ENCODE measurements at regions not wholly inside any gene's neighbourhood (a gene's known extent, or its start where the extent isn't known, plus 50 kb on each side); places are given as distances from the start of the nearest gene placed in this dataset.

GRCh38 chr11:121711939-121712338 is 259.2 kb upstream of the SORL1-AS1 start:
- Histone ChIP-seq H3K27ac (no peak overlapping the region), H3K9me3 (no peaks in the 10 kb centered on the region), H3K27me3 (replicated peaks; ENCODE audit: insufficient read depth) (no peaks in the 10 kb centered on the region), H3K4me3 (no peak overlapping the region), H3K4me1 (replicated peaks) (no peaks in the 10 kb centered on the region), H3K36me3 (no peaks in the 10 kb centered on the region)
- intact Hi-C loops (cut with DNase I) = no loop called here
- 65% methylated on average over 1 of the region's 1 CpG for WGBS
- no peak for DNase-seq (ENCODE audit: low spot score)
- no peak for TF ChIP-seq POLR2A (IDR thresholded peaks at IDR 0.05)
- TF ChIP-seq, protein P1, sequence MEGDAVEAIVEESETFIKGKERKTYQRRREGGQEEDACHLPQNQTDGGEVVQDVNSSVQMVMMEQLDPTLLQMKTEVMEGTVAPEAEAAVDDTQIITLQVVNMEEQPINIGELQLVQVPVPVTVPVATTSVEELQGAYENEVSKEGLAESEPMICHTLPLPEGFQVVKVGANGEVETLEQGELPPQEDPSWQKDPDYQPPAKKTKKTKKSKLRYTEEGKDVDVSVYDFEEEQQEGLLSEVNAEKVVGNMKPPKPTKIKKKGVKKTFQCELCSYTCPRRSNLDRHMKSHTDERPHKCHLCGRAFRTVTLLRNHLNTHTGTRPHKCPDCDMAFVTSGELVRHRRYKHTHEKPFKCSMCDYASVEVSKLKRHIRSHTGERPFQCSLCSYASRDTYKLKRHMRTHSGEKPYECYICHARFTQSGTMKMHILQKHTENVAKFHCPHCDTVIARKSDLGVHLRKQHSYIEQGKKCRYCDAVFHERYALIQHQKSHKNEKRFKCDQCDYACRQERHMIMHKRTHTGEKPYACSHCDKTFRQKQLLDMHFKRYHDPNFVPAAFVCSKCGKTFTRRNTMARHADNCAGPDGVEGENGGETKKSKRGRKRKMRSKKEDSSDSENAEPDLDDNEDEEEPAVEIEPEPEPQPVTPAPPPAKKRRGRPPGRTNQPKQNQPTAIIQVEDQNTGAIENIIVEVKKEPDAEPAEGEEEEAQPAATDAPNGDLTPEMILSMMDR (IDR thresholded peaks at IDR 0.05) = no peak
- no peak for TF ChIP-seq POLR2AphosphoS5 (IDR thresholded peaks at IDR 0.05)

- Histone ChIP-seq H3K9me3 (no peaks in the 10 kb centered on the region), H3K36me3 (no peaks in the 10 kb centered on the region), H3K4me1 (replicated peaks) (no peaks in the 10 kb centered on the region), H3K27me3 (replicated peaks; ENCODE audit: insufficient read depth) (no peaks in the 10 kb centered on the region), H3K27ac (no peak overlapping the region), H3K4me3 (no peak overlapping the region)
- WGBS = 85% methylated on average over 2 of the region's 2 CpGs
- TF ChIP-seq, protein P1 (IDR thresholded peaks at IDR 0.05) = no peak
- TF ChIP-seq POLR2AphosphoS5 (IDR thresholded peaks at IDR 0.05) (no peak), POLR2A (IDR thresholded peaks at IDR 0.05) (no peak)
- intact Hi-C loops (cut with DNase I) = no loop called here
- no peak for DNase-seq (ENCODE audit: low spot score)
These were observed 258.5 kb upstream of the SORL1-AS1 start for GRCh38 chr11:121711236-121711635.

- Histone ChIP-seq H3K27me3 (replicated peaks; ENCODE audit: insufficient read depth) (no peaks in the 10 kb centered on the region), H3K4me1 (replicated peaks) (no peaks in the 10 kb centered on the region), H3K4me3 (no peak overlapping the region), H3K27ac (no peak overlapping the region), H3K9me3 (no peaks in the 10 kb centered on the region), H3K36me3 (no peaks in the 10 kb centered on the region)
- TF ChIP-seq, protein P1 (IDR thresholded peaks at IDR 0.05) = no peak
- intact Hi-C loops (cut with DNase I) = no loop called here
- no peak for DNase-seq (ENCODE audit: low spot score)
- WGBS = 12% methylated on average over 1 of the region's 1 CpG
These were observed 254.2 kb upstream of the SORL1-AS1 start for GRCh38 chr11:121706884-121707420.

GRCh38 chr11:121703201-121703600 is 250.4 kb upstream of the SORL1-AS1 start:
- 49% methylated on average over 2 of the region's 2 CpGs for WGBS
- H3K27me3 ChIP-seq (replicated peaks; ENCODE audit: insufficient read depth) = no peaks in the 10 kb centered on the region
- TF ChIP-seq, protein P1 (IDR thresholded peaks at IDR 0.05) = no peak
- TF ChIP-seq POLR2A (IDR thresholded peaks at IDR 0.05) (no peak), POLR2AphosphoS5 (IDR thresholded peaks at IDR 0.05) (no peak)
- H3K9me3 ChIP-seq = no peaks in the 10 kb centered on the region
- H3K4me1 ChIP-seq (replicated peaks) = no peaks in the 10 kb centered on the region
- H3K4me3 ChIP-seq = no peak overlapping the region
- intact Hi-C loops (cut with DNase I) = no loop called here
- no peaks in the 10 kb centered on the region for H3K36me3 ChIP-seq
- no peak overlapping the region for H3K27ac ChIP-seq
- DNase-seq (ENCODE audit: low spot score) = no peak

DNA sequence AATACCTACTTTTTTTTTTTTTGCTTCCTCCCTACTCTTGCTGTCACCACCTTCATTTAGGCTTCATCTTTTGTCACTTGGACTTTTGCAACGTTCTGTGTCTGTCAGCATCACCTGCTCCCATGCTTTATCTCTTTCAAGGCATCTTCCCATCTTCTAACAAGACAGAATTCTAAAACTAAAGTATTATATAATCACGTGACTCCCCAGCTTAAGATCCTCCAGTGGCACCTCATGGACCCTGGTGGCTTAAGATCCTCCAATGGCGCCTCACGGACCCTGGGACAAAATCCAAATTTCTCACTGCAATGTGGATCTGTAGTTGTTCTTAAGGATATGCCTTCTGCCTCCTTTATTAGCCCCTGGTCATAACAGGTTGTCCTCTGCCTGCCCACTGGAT is 248.2 kb upstream of the SORL1-AS1 start:
- no peak for DNase-seq (ENCODE audit: low spot score)
- no peaks in the 10 kb centered on the region for H3K4me1 ChIP-seq (replicated peaks)
- TF ChIP-seq, protein P1 (IDR thresholded peaks at IDR 0.05) = no peak
- TF ChIP-seq POLR2AphosphoS5 (IDR thresholded peaks at IDR 0.05) = no peak
- TF ChIP-seq POLR2A (IDR thresholded peaks at IDR 0.05) = no peak
- H3K4me3 ChIP-seq = no peak overlapping the region
- H3K36me3 ChIP-seq = no peaks in the 10 kb centered on the region
- no peaks in the 10 kb centered on the region for H3K9me3 ChIP-seq
- no peak overlapping the region for H3K27ac ChIP-seq
- no peaks in the 10 kb centered on the region for H3K27me3 ChIP-seq (replicated peaks; ENCODE audit: insufficient read depth)
- intact Hi-C loops (cut with DNase I) = no loop called here
- WGBS = 71% methylated on average over 4 of the region's 4 CpGs
